OCI-LY7 (cell line): ENCODE measurements at regions not wholly inside any gene's neighbourhood (a gene's known extent, or its start where the extent isn't known, plus 50 kb on each side); places are given as distances from the start of the nearest gene placed in this dataset.

Experiments
- BruUV-seq: library from RNA; stranded (reverse); fragments of 400-500 nt; replicated peaks from 2 replicates; lab custom pipeline; 2021; lab: Mats Ljungman, UMichigan
- CTCF ChIA-PET: fragments of 300-600 bp; sonication (Branson Sonifier 250); formaldehyde crosslinking; loops from one replicate; lab custom pipeline; 2022; ENCODE audit warnings: antibody characterized with exemption; ENCODE audit not compliant: unreplicated experiment; lab: Charles Lee
- POLR2A ChIA-PET: fragments of 300-600 bp; sonication (Branson Sonifier 250); formaldehyde crosslinking; loops from one replicate; lab custom pipeline; 2022; ENCODE audit warnings: antibody characterized with exemption; lab: Charles Lee
- DNase-seq: peaks from one replicate; pipeline ENCODE4 v3.0.0-alpha.2; 2015; ENCODE audit warnings: low spot score
- H2AFZ ChIP-seq: fragments of 200-600 bp; sonication (generic), shearing (Covaris generic); 2 replicates; pipeline ENCODE4 v1.6.1; 2014; ENCODE audit warnings: mild to moderate bottlenecking, antibody characterized with exemption, low read length, moderate library complexity
- H3K27ac ChIP-seq: fragments of 200-600 bp; sonication (generic); 2 replicates; pipeline ENCODE4 v1.5.1; 2014; ENCODE audit warnings: mixed run types, low read depth, mild to moderate bottlenecking, moderate library complexity, low read length, inconsistent platforms; ENCODE audit not compliant: poor library complexity, severe bottlenecking
- H3K36me3 ChIP-seq: fragments of 200-600 bp; sonication (generic); 2 replicates; pipeline ENCODE4 v1.6.1; 2014; ENCODE audit warnings: mild to moderate bottlenecking, antibody characterized with exemption, low read length, moderate library complexity, mixed read lengths; ENCODE audit not compliant: insufficient read depth
- H3K4me1 ChIP-seq: fragments of 200-600 bp; sonication (generic); 2 replicates; pipeline ENCODE4 v1.5.1; 2014; ENCODE audit warnings: mild to moderate bottlenecking, low read length; ENCODE audit not compliant: insufficient read depth, poor library complexity, severe bottlenecking
- H3K4me2 ChIP-seq: fragments of 200-600 bp; sonication (generic); 2 replicates; pipeline ENCODE4 v1.6.1; 2014; ENCODE audit warnings: mild to moderate bottlenecking, low read length
- H3K4me3 ChIP-seq: fragments of 200-600 bp; sonication (generic); 2 replicates; pipeline ENCODE4 v1.5.1; 2014; ENCODE audit warnings: mild to moderate bottlenecking, low read depth, low read length; ENCODE audit not compliant: poor library complexity, severe bottlenecking
- H3K79me2 ChIP-seq: fragments of 200-600 bp; sonication (generic); 2 replicates; pipeline ENCODE4 v1.6.1; 2016; ENCODE audit warnings: low read depth, mild to moderate bottlenecking, low read length, moderate library complexity, mixed read lengths; ENCODE audit not compliant: insufficient read depth
- H3K9me2 ChIP-seq: fragments of 200-600 bp; sonication (generic); 2 replicates; pipeline ENCODE4 v1.6.1; 2016; ENCODE audit warnings: mild to moderate bottlenecking, low read length, mixed read lengths; ENCODE audit not compliant: insufficient read depth
- H3K9me3 ChIP-seq: fragments of 200-600 bp; sonication (generic); 2 replicates; pipeline ENCODE4 v1.6.1; 2014; ENCODE audit warnings: mild to moderate bottlenecking, mixed run types, low read length, mixed read lengths
- H4K20me1 ChIP-seq: fragments of 200-600 bp; sonication (generic); 2 replicates; pipeline ENCODE4 v1.6.1; 2014; ENCODE audit warnings: mild to moderate bottlenecking, antibody characterized with exemption, low read length, moderate library complexity, mixed read lengths; ENCODE audit not compliant: insufficient read depth
- EZH2phosphoT487 ChIP-seq: fragments of 200-600 bp; sonication (generic); IDR thresholded peaks from 2 replicates; pipeline ENCODE4 v1.6.1; 2018; ENCODE audit warnings: low read depth, borderline replicate concordance, mild to moderate bottlenecking, mixed run types, antibody characterized with exemption, low read length, moderate library complexity, mixed read lengths
- intact Hi-C: fragments of 100-400 bp; cut with micrococcal nuclease; formaldehyde crosslinking; loops from one replicate; pipeline ENCODE4 v1.10.0; 2022; ENCODE audit not compliant: unreplicated experiment
- TF ChIP-seq, protein P1 (sequence below): fragments of 200-600 bp; sonication (generic); conservative IDR thresholded peaks from 2 replicates; pipeline ENCODE4 v1.5.1; 2014; ENCODE audit warnings: mild to moderate bottlenecking, antibody characterized with exemption, low read length, moderate library complexity, mixed read lengths

DNA sequence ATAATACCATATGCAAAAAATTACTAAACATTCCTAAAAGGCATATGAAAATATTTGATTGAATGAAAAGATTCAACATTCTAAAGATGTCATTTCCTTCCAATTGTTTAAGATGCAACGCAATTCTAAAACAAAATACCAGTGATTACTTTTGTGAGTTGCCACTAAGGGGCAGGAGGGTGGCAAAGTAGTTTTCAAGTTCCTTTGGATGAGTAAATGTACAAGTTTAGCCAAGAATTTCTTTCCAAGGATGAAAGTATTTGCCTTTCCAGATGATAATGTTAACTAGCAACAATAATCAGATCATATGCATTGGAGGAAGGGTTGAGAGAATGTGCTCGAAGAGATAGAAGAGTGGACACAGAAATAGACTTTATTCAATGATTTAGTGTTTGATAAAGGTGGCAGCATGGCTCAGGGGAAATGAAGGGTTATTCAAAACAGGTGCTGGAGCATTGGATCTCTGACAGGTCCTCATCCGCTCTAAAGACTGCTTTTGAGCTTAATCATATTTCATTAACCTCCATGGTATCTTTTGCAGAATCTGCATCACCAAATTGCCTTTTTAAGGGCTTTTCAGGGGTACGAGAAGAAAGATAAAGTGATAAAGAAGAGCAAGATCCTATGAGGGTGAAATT is 678.5 kb upstream of the TBX3 start:
- Histone ChIP-seq H3K79me2 (no peaks in the 10 kb centered on the region), H3K9me3 (no peaks in the 10 kb centered on the region), H3K4me2 (no peak overlapping the region), H3K4me1 (no peaks in the 10 kb centered on the region), H3K36me3 (no peaks in the 10 kb centered on the region), H3K27ac (no peak overlapping the region), H2AFZ (no peak overlapping the region), H3K4me3 (no peak overlapping the region), H4K20me1 (no peaks in the 10 kb centered on the region), H3K9me2 (no peaks in the 10 kb centered on the region)
- CTCF ChIA-PET = no interaction called here
- TF ChIP-seq EZH2phosphoT487 = no peak
- TF ChIP-seq, protein P1, sequence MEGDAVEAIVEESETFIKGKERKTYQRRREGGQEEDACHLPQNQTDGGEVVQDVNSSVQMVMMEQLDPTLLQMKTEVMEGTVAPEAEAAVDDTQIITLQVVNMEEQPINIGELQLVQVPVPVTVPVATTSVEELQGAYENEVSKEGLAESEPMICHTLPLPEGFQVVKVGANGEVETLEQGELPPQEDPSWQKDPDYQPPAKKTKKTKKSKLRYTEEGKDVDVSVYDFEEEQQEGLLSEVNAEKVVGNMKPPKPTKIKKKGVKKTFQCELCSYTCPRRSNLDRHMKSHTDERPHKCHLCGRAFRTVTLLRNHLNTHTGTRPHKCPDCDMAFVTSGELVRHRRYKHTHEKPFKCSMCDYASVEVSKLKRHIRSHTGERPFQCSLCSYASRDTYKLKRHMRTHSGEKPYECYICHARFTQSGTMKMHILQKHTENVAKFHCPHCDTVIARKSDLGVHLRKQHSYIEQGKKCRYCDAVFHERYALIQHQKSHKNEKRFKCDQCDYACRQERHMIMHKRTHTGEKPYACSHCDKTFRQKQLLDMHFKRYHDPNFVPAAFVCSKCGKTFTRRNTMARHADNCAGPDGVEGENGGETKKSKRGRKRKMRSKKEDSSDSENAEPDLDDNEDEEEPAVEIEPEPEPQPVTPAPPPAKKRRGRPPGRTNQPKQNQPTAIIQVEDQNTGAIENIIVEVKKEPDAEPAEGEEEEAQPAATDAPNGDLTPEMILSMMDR = no peak
- POLR2A ChIA-PET = no interaction called here
- no TSS peak for BruUV-seq
- no peak for DNase-seq
- intact Hi-C loops = no loop called here

GRCh38 chr12:115357681-115358080 is 673.7 kb upstream of the TBX3 start:
- Histone ChIP-seq H3K27ac (no peak overlapping the region), H3K4me2 (no peak overlapping the region), H3K9me3 (no peaks in the 10 kb centered on the region), H4K20me1 (no peaks in the 10 kb centered on the region), H3K4me3 (no peak overlapping the region), H2AFZ (no peak overlapping the region), H3K79me2 (no peaks in the 10 kb centered on the region), H3K4me1 (no peaks in the 10 kb centered on the region), H3K9me2 (no peaks in the 10 kb centered on the region), H3K36me3 (no peaks in the 10 kb centered on the region)
- BruUV-seq = no TSS peak
- no peak for DNase-seq
- ChIA-PET POLR2A (no interaction called here), CTCF (no interaction called here)
- TF ChIP-seq, protein P1 = no peak
- no peak for TF ChIP-seq EZH2phosphoT487
- intact Hi-C loops = no loop called here

DNA sequence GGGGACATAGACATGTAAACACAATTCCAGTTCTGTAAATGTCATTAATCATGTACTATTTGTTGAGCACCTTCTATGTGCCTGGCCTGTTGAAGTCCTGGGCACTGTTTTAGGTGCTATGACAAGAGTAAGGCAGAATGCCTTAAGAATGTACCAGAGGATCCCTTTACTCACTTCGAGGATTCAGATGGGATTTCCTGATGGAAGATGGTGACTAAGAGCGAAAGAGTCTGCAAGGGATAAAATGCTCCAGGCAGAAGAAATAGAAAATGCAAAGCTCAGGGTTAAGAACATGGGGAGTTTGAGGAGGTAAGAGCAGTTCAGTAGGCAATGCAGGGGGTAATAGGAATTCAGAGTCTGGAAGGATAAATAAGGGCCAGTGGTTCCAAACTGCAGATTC is 671.3 kb upstream of the TBX3 start:
- ChIA-PET POLR2A (no interaction called here), CTCF (no interaction called here)
- Histone ChIP-seq H3K4me1 (no peaks in the 10 kb centered on the region), H4K20me1 (no peaks in the 10 kb centered on the region), H2AFZ (no peak overlapping the region), H3K27ac (no peak overlapping the region), H3K4me3 (no peak overlapping the region), H3K4me2 (no peak overlapping the region), H3K36me3 (no peaks in the 10 kb centered on the region), H3K9me3 (no peaks in the 10 kb centered on the region), H3K79me2 (no peaks in the 10 kb centered on the region), H3K9me2 (no peaks in the 10 kb centered on the region)
- no peak for DNase-seq
- no TSS peak for BruUV-seq
- no peak for TF ChIP-seq EZH2phosphoT487
- TF ChIP-seq, protein P1 = no peak
- intact Hi-C loops = no loop called here
